ENCODE measurements at regions not wholly inside any gene's neighbourhood (a gene's known extent, or its start where the extent isn't known, plus 50 kb on each side); places are given as distances from the start of the nearest gene placed in this dataset.

- no peak for TF ChIP-seq CTCF (IDR thresholded peaks at IDR 0.05)
- TF ChIP-seq POLR2A (IDR thresholded peaks at IDR 0.05) = no peak
- Histone ChIP-seq H3K4me3 (no peak overlapping the region), H3K36me3 (no peaks in the 10 kb centered on the region), H3K4me1 (no peaks in the 10 kb centered on the region), H3K27ac (no peak overlapping the region), H3K27me3 (no peaks in the 10 kb centered on the region), H3K9me3 (no peaks in the 10 kb centered on the region)
- intact Hi-C loops (cut with DNase I; ENCODE audit: low total_unique reads) = no loop called here
- no peak for DNase-seq
These were observed 258.9 kb upstream of the MEIS2 start for GRCh38 chr15:37359101-37359892.

DNA sequence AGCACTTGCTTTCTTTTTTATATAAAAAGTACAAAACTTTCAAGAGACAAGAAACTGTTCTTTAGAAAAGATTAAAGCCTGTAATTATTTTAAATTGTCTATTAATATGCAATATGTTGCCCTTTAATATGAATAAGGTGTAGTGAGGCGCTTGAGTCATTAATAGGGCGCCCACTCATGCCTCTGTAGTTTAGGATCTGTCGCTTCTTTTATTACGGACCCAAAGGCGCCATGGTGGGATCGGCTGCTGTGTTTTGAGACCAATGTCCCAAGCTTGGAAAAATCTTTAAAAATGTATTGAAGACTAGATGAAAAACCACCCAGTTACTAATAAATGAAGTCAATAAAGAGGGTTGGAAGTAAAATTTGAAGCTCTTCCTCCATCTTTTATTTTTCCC lies 259.5 kb upstream of the MEIS2 start:
- no peak overlapping the region for H3K27ac ChIP-seq
- no peaks in the 10 kb centered on the region for H3K9me3 ChIP-seq
- intact Hi-C loops (cut with DNase I; ENCODE audit: low total_unique reads) = no loop called here
- H3K36me3 ChIP-seq = no peaks in the 10 kb centered on the region
- H3K27me3 ChIP-seq = no peaks in the 10 kb centered on the region
- DNase-seq = no peak
- TF ChIP-seq CTCF (IDR thresholded peaks at IDR 0.05) (no peak), POLR2A (IDR thresholded peaks at IDR 0.05) (no peak)
- H3K4me1 ChIP-seq = no peaks in the 10 kb centered on the region
- no peak overlapping the region for H3K4me3 ChIP-seq

GRCh38 chr15:37360724-37361123 lies 260.4 kb upstream of the MEIS2 start:
- no peaks in the 10 kb centered on the region for H3K9me3 ChIP-seq
- intact Hi-C loops (cut with DNase I; ENCODE audit: low total_unique reads) = no loop called here
- no peaks in the 10 kb centered on the region for H3K27me3 ChIP-seq
- DNase-seq = no peak
- no peak for TF ChIP-seq POLR2A (IDR thresholded peaks at IDR 0.05)
- no peak for TF ChIP-seq CTCF (IDR thresholded peaks at IDR 0.05)
- H3K27ac ChIP-seq = no peak overlapping the region
- H3K36me3 ChIP-seq = no peaks in the 10 kb centered on the region
- H3K4me1 ChIP-seq = no peaks in the 10 kb centered on the region
- H3K4me3 ChIP-seq = no peak overlapping the region

DNA sequence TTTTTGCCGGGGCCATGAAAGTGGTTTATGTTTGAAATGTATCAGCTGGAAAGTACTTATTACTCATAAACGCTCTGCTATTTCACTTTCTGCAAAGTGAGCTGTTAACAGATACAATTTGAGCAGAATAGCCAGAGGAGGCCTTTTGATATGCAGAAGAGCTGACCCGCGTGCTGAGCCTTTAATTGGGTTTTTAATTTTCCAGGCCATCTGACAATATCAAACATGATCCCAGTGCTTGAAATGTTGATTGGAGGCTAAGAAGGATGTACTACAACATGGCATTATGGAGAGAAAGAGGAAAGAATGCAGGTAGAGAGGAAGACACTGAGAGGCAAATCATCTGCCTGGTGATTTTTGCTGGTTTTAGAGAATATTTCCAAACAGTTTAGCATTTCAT lies 261.3 kb upstream of the MEIS2 start:
- intact Hi-C loops (cut with DNase I; ENCODE audit: low total_unique reads) = no loop called here
- no peaks in the 10 kb centered on the region for H3K4me1 ChIP-seq
- H3K27me3 ChIP-seq = no peaks in the 10 kb centered on the region
- DNase-seq = no peak
- H3K9me3 ChIP-seq = no peaks in the 10 kb centered on the region
- H3K36me3 ChIP-seq = no peaks in the 10 kb centered on the region
- no peak overlapping the region for H3K27ac ChIP-seq
- no peak for TF ChIP-seq POLR2A (IDR thresholded peaks at IDR 0.05)
- H3K4me3 ChIP-seq = no peak overlapping the region

- no peak for TF ChIP-seq CTCF (IDR thresholded peaks at IDR 0.05)
- no peaks in the 10 kb centered on the region for H3K36me3 ChIP-seq
- H3K9me3 ChIP-seq = no peaks in the 10 kb centered on the region
- DNase-seq = no peak
- intact Hi-C loops (cut with DNase I; ENCODE audit: low total_unique reads) = no loop called here
- no peaks in the 10 kb centered on the region for H3K27me3 ChIP-seq
- H3K27ac ChIP-seq = no peak overlapping the region
- no peak overlapping the region for H3K4me3 ChIP-seq
- no peaks in the 10 kb centered on the region for H3K4me1 ChIP-seq
These were observed 262.1 kb upstream of the MEIS2 start for GRCh38 chr15:37362414-37362813.

DNA sequence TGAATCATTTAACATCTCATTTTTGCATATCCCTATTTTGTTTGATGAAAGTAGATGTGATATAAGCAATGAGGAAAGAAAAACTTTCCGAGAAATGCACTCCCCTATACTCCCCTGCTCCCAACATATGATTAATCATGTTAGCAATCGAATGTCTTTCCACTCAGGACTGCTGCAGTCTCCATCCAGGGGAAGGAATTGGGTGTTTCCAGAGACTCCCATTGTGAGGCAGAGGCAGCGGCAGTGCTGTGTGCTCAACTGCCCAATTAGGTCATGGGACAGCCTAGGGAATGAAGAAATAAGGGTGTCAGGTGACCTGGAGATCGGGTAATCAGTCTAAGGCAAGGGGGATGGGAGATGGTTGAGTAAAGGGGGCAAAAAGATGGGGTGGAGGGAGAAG lies 268.6 kb upstream of the MEIS2 start:
- DNase-seq = no peak
- Histone ChIP-seq H3K27me3 (no peaks in the 10 kb centered on the region), H3K4me1 (no peaks in the 10 kb centered on the region), H3K36me3 (no peaks in the 10 kb centered on the region), H3K9me3 (no peaks in the 10 kb centered on the region), H3K27ac (no peak overlapping the region), H3K4me3 (no peak overlapping the region)
- no peak for TF ChIP-seq POLR2A (IDR thresholded peaks at IDR 0.05)
- TF ChIP-seq CTCF (IDR thresholded peaks at IDR 0.05) = no peak
- intact Hi-C loops (cut with DNase I; ENCODE audit: low total_unique reads) = no loop called here
